Duodenal mucosa (tissue), 2 donors: ENCODE measurements at regions not wholly inside any gene's neighbourhood (a gene's known extent, or its start where the extent isn't known, plus 50 kb on each side); places are given as distances from the start of the nearest gene placed in this dataset.

ENCODE experiments used
- H3K27ac ChIP-seq: one replicate; pipeline ENCODE4 v1.7.0; 2013; ENCODE audit warnings: low read depth, low read length
- H3K27me3 ChIP-seq, 2 donors: one replicate each; pipeline ENCODE4 v1.7.0; 2013; ENCODE audit warnings: low read length in 2 of 2, control low read depth in 1 of 2; ENCODE audit not compliant: insufficient read depth in 2 of 2, control insufficient read depth in 1 of 2
- H3K36me3 ChIP-seq, 2 donors: one replicate each; pipeline ENCODE4 v1.7.0; 2013; ENCODE audit warnings: low read length in 2 of 2, control low read depth in 1 of 2; ENCODE audit not compliant: insufficient read depth in 2 of 2, control insufficient read depth in 1 of 2
- H3K4me1 ChIP-seq, 2 donors: one replicate each; pipeline ENCODE4 v1.7.0; 2013; ENCODE audit warnings: low read length in 2 of 2, control low read depth in 1 of 2; ENCODE audit not compliant: insufficient read depth in 2 of 2, control insufficient read depth in 1 of 2
- H3K4me3 ChIP-seq, 2 donors: one replicate each; pipeline ENCODE4 v1.7.0; 2013; ENCODE audit warnings: low read length in 2 of 2, low read depth in 1 of 2
- H3K9ac ChIP-seq, 2 donors: one replicate each; pipeline ENCODE4 v1.7.0; 2013; ENCODE audit warnings: low read length in 2 of 2, low read depth in 1 of 2
- H3K9me3 ChIP-seq, 2 donors: one replicate each; pipeline ENCODE4 v1.7.0; 2013; ENCODE audit warnings: low read length in 2 of 2, control low read depth in 1 of 2; ENCODE audit not compliant: control insufficient read depth in 1 of 2

- Histone ChIP-seq H3K27me3 (no peaks in the 10 kb centered on the region), H3K9ac (no peak overlapping the region), H3K4me3 (no peak overlapping the region), H3K4me1 (no peaks in the 10 kb centered on the region), H3K36me3 (no peaks in the 10 kb centered on the region), H3K9me3 (no peaks in the 10 kb centered on the region), H3K27ac (no peak overlapping the region)
Measured at GRCh38 chr18:67081482-67082211, 434.9 kb downstream of the DSEL start.

GRCh38 chr18:67080601-67081000 lies 435.9 kb downstream of the DSEL start:
- Histone ChIP-seq H3K27ac (no peak overlapping the region), H3K36me3 (no peaks in the 10 kb centered on the region), H3K27me3 (no peaks in the 10 kb centered on the region), H3K4me3 (no peak overlapping the region), H3K4me1 (no peaks in the 10 kb centered on the region), H3K9ac (no peak overlapping the region), H3K9me3 (no peaks in the 10 kb centered on the region)

- Histone ChIP-seq H3K4me1 (no peaks in the 10 kb centered on the region), H3K9me3 (no peaks in the 10 kb centered on the region), H3K9ac (no peak overlapping the region), H3K36me3 (no peaks in the 10 kb centered on the region), H3K27ac (no peak overlapping the region), H3K27me3 (no peaks in the 10 kb centered on the region), H3K4me3 (no peak overlapping the region)
Measured at GRCh38 chr18:67074309-67074708, 442.2 kb downstream of the DSEL start.

GRCh38 chr18:67072791-67073190 lies 443.7 kb downstream of the DSEL start:
- no peak overlapping the region for H3K9ac ChIP-seq
- no peak overlapping the region for H3K27ac ChIP-seq
- H3K9me3 ChIP-seq: no peaks in the 10 kb centered on the region
- H3K4me3 ChIP-seq: no peak overlapping the region
- H3K27me3 ChIP-seq: no peaks in the 10 kb centered on the region
- H3K4me1 ChIP-seq: no peaks in the 10 kb centered on the region
- H3K36me3 ChIP-seq: no peaks in the 10 kb centered on the region

GRCh38 chr18:67068608-67069007 lies 447.9 kb downstream of the DSEL start:
- no peak overlapping the region for H3K27ac ChIP-seq
- H3K4me1 ChIP-seq: no peaks in the 10 kb centered on the region
- no peaks in the 10 kb centered on the region for H3K9me3 ChIP-seq
- H3K9ac ChIP-seq: no peak overlapping the region
- H3K27me3 ChIP-seq: no peaks in the 10 kb centered on the region
- no peaks in the 10 kb centered on the region for H3K36me3 ChIP-seq
- H3K4me3 ChIP-seq: no peak overlapping the region

GRCh38 chr18:67047334-67047733 lies 443.4 kb upstream of the CDH19 start:
- no peak overlapping the region for H3K27ac ChIP-seq
- H3K27me3 ChIP-seq: no peaks in the 10 kb centered on the region
- no peaks in the 10 kb centered on the region for H3K9me3 ChIP-seq
- no peaks in the 10 kb centered on the region for H3K36me3 ChIP-seq
- no peak overlapping the region for H3K4me3 ChIP-seq
- H3K9ac ChIP-seq: no peak overlapping the region
- no peaks in the 10 kb centered on the region for H3K4me1 ChIP-seq

GRCh38 chr18:67043276-67043675 lies 439.4 kb upstream of the CDH19 start:
- Histone ChIP-seq H3K9me3 (no peaks in the 10 kb centered on the region), H3K27me3 (no peaks in the 10 kb centered on the region), H3K4me1 (no peaks in the 10 kb centered on the region), H3K36me3 (no peaks in the 10 kb centered on the region), H3K4me3 (no peak overlapping the region), H3K27ac (no peak overlapping the region), H3K9ac (no peak overlapping the region)

GRCh38 chr18:67041334-67041733 lies 437.4 kb upstream of the CDH19 start:
- Histone ChIP-seq H3K9ac (no peak overlapping the region), H3K36me3 (no peaks in the 10 kb centered on the region), H3K27ac (no peak overlapping the region), H3K27me3 (no peaks in the 10 kb centered on the region), H3K4me3 (no peak overlapping the region), H3K9me3 (no peaks in the 10 kb centered on the region), H3K4me1 (no peaks in the 10 kb centered on the region)

- Histone ChIP-seq H3K4me3 (no peak overlapping the region), H3K36me3 (no peaks in the 10 kb centered on the region), H3K4me1 (no peaks in the 10 kb centered on the region), H3K9ac (no peak overlapping the region), H3K27ac (no peak overlapping the region), H3K9me3 (no peaks in the 10 kb centered on the region), H3K27me3 (no peaks in the 10 kb centered on the region)
Measured at GRCh38 chr18:67035026-67035425, 431.1 kb upstream of the CDH19 start.

- Histone ChIP-seq H3K27ac (no peak overlapping the region), H3K27me3 (no peaks in the 10 kb centered on the region), H3K4me3 (no peak overlapping the region), H3K9ac (no peak overlapping the region), H3K4me1 (no peaks in the 10 kb centered on the region), H3K36me3 (no peaks in the 10 kb centered on the region), H3K9me3 (no peaks in the 10 kb centered on the region)
Measured at GRCh38 chr18:67023059-67023458, 419.2 kb upstream of the CDH19 start.

GRCh38 chr18:67010919-67011318 lies 407.0 kb upstream of the CDH19 start:
- Histone ChIP-seq H3K27me3 (no peaks in the 10 kb centered on the region), H3K9me3 (no peaks in the 10 kb centered on the region), H3K4me3 (no peak overlapping the region), H3K4me1 (peaks cover 0 to 4% of the 10 kb centered on the region in 2 donors), H3K27ac (no peak overlapping the region), H3K36me3 (no peaks in the 10 kb centered on the region), H3K9ac (no peak overlapping the region)
